ENCODE measurements at regions not wholly inside any gene's neighbourhood (a gene's known extent, or its start where the extent isn't known, plus 50 kb on each side); places are given as distances from the start of the nearest gene placed in this dataset.
"Not testable (repeated sequence)": the region's sequence is repeated elsewhere in the genome, so short reads cannot be mapped to it uniquely, and the experiment has no call there.

GRCh38 chr4:154984148-154984547, 203.1 kb downstream of the RBM46 start:
- Histone ChIP-seq H3K27ac (no peak overlapping the region), H3K4me3 (no peak overlapping the region), H3K9me3 (no peaks in the 10 kb centered on the region), H3K4me1 (no peaks in the 10 kb centered on the region), H3K27me3 (peaks cover 0 to 4% (median 0%) of the 10 kb centered on the region in 4 donors), H3K36me3 (no peaks in the 10 kb centered on the region)
- TF ChIP-seq CTCF (IDR thresholded peaks at IDR 0.05): no peak
- ATAC-seq (no peak), DNase-seq (no peak), FAIRE-seq (no peak)
- intact Hi-C loops (cut with DNase I): loop anchor here in 1 of 3 donors (10.0 kb wide), 1 partner anchor 371 kb away; no protein-coding TSS in a partner anchor
- WGBS, 2 donors: 59 to 73% methylated on average over 4 of the region's 4 CpGs

GRCh38 chr4:154984616-154985015, 203.5 kb downstream of the RBM46 start:
- Histone ChIP-seq H3K27ac (no peak overlapping the region), H3K27me3 (peaks cover 0 to 4% (median 0%) of the 10 kb centered on the region in 4 donors), H3K36me3 (no peaks in the 10 kb centered on the region), H3K4me1 (no peaks in the 10 kb centered on the region), H3K4me3 (no peak overlapping the region), H3K9me3 (no peaks in the 10 kb centered on the region)
- 75 to 76% methylated on average over 1 of the region's 1 CpG for WGBS, 2 donors
- DNase-seq (no peak), ATAC-seq (no peak), FAIRE-seq (no peak)
- intact Hi-C loops (cut with DNase I): loop anchor here in 1 of 3 donors (10.0 kb wide), 1 partner anchor 370 kb away; no protein-coding TSS in a partner anchor
- TF ChIP-seq CTCF (IDR thresholded peaks at IDR 0.05): no peak

GRCh38 chr4:154985673-154986072, 204.6 kb downstream of the RBM46 start:
- no peak for FAIRE-seq
- ATAC-seq: no peak
- 59 to 64% methylated on average over 5 of the region's 5 CpGs for WGBS, 2 donors

GRCh38 chr4:154988511-154988910, 207.4 kb downstream of the RBM46 start:
- no peak for TF ChIP-seq CTCF (IDR thresholded peaks at IDR 0.05)
- FAIRE-seq (no peak), ATAC-seq (no peak), DNase-seq (no peak)
- Histone ChIP-seq H3K27me3 (no peaks in the 10 kb centered on the region), H3K4me1 (no peaks in the 10 kb centered on the region), H3K9me3 (no peaks in the 10 kb centered on the region), H3K4me3 (no peak overlapping the region), H3K27ac (no peak overlapping the region), H3K36me3 (no peaks in the 10 kb centered on the region)
- 54 to 67% methylated on average over 3 of the region's 3 CpGs for WGBS, 2 donors
- intact Hi-C loops (cut with DNase I): loop anchor here in 1 of 3 donors (10.0 kb wide), 1 partner anchor 366 kb away; no protein-coding TSS in a partner anchor

More at GRCh38 chr4:154985673-154986072, 204.6 kb downstream of the RBM46 start:
- no peak for TF ChIP-seq CTCF (IDR thresholded peaks at IDR 0.05)
- DNase-seq: no peak
- H3K4me1 ChIP-seq: no peaks in the 10 kb centered on the region
- no peak overlapping the region for H3K4me3 ChIP-seq
- peaks cover 0 to 4% (median 0%) of the 10 kb centered on the region in 4 donors for H3K27me3 ChIP-seq
- no peaks in the 10 kb centered on the region for H3K36me3 ChIP-seq
- no peaks in the 10 kb centered on the region for H3K9me3 ChIP-seq
- intact Hi-C loops (cut with DNase I): loop anchor here in 1 of 3 donors (10.0 kb wide), 1 partner anchor 369 kb away; no protein-coding TSS in a partner anchor
- no peak overlapping the region for H3K27ac ChIP-seq

GRCh38 chr4:154989511-154989910, 208.4 kb downstream of the RBM46 start:
- H3K4me1 ChIP-seq: no peaks in the 10 kb centered on the region
- ATAC-seq (no peak), FAIRE-seq (no peak), DNase-seq (no peak)
- no peaks in the 10 kb centered on the region for H3K36me3 ChIP-seq
- TF ChIP-seq CTCF (IDR thresholded peaks at IDR 0.05): no peak
- intact Hi-C loops (cut with DNase I): loop anchor here in 1 of 3 donors (10.0 kb wide), 1 partner anchor 365 kb away; no protein-coding TSS in a partner anchor
- 68 to 74% methylated on average over 6 of the region's 6 CpGs for WGBS, 2 donors
- H3K27me3 ChIP-seq: no peaks in the 10 kb centered on the region
- H3K9me3 ChIP-seq: no peaks in the 10 kb centered on the region
- no peak overlapping the region for H3K27ac ChIP-seq
- H3K4me3 ChIP-seq: no peak overlapping the region

GRCh38 chr4:154997866-154998265, 210.6 kb upstream of the NPY2R start:
- H3K4me3 ChIP-seq; H3K9me3 ChIP-seq; H3K4me1 ChIP-seq; H3K27ac ChIP-seq; H3K36me3 ChIP-seq; H3K27me3 ChIP-seq; ATAC-seq; FAIRE-seq; intact Hi-C loops (cut with DNase I); DNase-seq: not testable (repeated sequence)
- WGBS, 2 donors: 80 to 87% methylated on average over 5 of the region's 5 CpGs

Measured in pancreas (tissue), 10 donors.